OCI-LY7 (cell line): ENCODE measurements at regions not wholly inside any gene's neighbourhood (a gene's known extent, or its start where the extent isn't known, plus 50 kb on each side); places are given as distances from the start of the nearest gene placed in this dataset.

ENCODE experiments used
- EZH2phosphoT487 ChIP-seq: fragments of 200-600 bp; sonication (generic); IDR thresholded peaks from 2 replicates; pipeline ENCODE4 v1.6.1; 2018; ENCODE audit warnings: low read depth, borderline replicate concordance, mild to moderate bottlenecking, mixed run types, antibody characterized with exemption, low read length, moderate library complexity, mixed read lengths
- TF ChIP-seq, protein P1 (sequence below): fragments of 200-600 bp; sonication (generic); conservative IDR thresholded peaks from 2 replicates; pipeline ENCODE4 v1.5.1; 2014; ENCODE audit warnings: mild to moderate bottlenecking, antibody characterized with exemption, low read length, moderate library complexity, mixed read lengths

- TF ChIP-seq, protein P1, sequence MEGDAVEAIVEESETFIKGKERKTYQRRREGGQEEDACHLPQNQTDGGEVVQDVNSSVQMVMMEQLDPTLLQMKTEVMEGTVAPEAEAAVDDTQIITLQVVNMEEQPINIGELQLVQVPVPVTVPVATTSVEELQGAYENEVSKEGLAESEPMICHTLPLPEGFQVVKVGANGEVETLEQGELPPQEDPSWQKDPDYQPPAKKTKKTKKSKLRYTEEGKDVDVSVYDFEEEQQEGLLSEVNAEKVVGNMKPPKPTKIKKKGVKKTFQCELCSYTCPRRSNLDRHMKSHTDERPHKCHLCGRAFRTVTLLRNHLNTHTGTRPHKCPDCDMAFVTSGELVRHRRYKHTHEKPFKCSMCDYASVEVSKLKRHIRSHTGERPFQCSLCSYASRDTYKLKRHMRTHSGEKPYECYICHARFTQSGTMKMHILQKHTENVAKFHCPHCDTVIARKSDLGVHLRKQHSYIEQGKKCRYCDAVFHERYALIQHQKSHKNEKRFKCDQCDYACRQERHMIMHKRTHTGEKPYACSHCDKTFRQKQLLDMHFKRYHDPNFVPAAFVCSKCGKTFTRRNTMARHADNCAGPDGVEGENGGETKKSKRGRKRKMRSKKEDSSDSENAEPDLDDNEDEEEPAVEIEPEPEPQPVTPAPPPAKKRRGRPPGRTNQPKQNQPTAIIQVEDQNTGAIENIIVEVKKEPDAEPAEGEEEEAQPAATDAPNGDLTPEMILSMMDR: no peak
- no peak for TF ChIP-seq EZH2phosphoT487
These were observed 60.8 kb upstream of the KRTAP11-1 start for GRCh38 chr21:30942192-30942591.
